ENCODE measurements at regions not wholly inside any gene's neighbourhood (a gene's known extent, or its start where the extent isn't known, plus 50 kb on each side); places are given as distances from the start of the nearest gene placed in this dataset.

DNA sequence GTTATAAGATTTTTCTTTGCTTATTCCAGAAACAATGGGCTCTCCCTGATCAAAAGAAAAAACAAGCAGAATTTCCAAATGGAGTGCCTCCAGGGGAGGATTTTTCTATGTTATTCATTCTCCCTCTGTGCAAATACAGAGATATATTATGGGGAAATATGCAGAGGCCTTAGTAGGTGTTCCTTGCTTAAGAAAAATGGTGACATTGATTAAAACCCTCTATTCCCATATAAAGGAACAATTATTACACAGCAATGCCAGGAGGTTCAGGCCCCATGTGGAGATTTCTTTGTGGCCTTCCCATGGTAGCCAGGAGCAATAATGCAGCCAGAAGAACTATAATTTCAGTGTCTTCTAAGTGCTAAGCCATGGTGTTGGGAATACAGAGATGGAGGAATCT is 255.9 kb upstream of the CXCR4 start:
- DNase-seq (ENCODE audit: low spot score) = no peak

DNA sequence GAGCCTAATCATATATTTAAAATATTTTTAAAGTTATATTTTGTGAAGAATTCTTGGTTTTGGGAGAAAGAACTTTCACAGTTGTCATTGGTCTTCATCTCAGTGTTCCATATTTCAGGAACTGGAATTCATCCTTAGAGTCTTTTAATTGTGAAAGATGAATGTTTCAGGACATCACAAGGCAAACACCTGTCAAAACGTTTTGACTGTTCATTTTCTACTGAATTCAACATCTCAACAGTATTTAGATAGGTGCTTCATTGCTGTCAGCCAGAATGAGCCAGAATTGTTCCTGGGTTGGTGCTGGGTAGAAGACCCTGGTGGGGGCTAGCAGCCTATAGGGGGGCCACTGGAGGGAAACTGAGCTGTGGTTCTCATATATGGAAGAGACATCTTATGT is 255.1 kb upstream of the CXCR4 start:
- no peak for DNase-seq (ENCODE audit: low spot score)

- peak; percentile 35 for DNase-seq (ENCODE audit: low spot score)
Measured at GRCh38 chr2:136363900-136364299, 246.0 kb upstream of the CXCR4 start.

DNA sequence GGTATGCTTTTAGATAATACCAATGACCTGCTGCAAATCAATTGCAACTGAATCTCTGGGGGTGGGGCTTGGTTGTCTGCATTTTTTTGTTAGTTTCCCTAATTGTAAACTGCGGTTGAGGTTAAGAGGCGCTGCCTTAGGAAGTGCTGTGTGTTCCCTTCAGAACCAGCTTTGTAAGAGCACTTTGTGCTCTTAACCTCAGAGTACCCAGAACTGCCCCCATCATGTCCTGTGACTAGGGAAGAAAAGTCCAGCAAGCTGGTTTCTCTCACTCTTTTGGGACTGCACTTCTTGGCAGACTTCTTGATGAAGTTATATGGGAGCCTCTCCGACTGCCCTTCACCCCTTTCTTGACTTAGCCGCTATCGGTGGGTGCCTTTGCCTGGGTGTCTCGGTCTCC is 245.5 kb upstream of the CXCR4 start:
- DNase-seq (ENCODE audit: low spot score) = no peak

DNA sequence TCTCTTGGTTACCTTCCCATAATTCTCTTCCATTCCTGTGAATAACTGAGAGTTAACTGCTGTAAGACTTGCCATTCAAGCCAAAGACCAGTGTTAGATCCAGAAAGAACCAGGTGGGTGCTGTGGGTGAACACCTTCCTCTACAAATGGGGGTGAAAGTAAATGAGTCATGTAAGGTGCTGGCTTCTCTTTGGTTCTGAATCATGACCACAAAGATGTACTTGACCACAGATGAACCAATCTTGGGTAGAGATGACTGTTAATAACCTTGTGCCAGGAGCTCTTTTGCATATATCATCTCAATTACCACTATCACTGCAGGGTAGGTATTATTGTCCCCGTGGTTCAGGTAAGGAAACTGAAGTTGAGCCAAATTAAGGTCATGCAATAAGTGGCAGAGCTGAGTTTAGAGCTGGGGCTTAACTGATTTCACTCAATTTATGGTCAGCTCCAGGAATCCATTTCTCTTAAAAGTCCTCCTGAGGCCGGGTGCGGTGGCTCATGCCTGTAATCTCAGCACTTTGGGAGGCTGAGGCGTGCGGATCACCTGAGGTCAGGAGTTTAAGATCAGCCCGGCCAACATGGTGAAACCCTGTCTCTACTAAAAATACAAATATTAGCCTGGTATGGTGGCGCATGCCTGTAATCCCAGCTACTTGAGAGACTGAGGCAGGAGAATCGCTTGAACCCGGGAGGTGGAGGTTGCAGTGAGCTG is 244.9 kb upstream of the CXCR4 start:
- DNase-seq (ENCODE audit: low spot score) = no peak

DNA sequence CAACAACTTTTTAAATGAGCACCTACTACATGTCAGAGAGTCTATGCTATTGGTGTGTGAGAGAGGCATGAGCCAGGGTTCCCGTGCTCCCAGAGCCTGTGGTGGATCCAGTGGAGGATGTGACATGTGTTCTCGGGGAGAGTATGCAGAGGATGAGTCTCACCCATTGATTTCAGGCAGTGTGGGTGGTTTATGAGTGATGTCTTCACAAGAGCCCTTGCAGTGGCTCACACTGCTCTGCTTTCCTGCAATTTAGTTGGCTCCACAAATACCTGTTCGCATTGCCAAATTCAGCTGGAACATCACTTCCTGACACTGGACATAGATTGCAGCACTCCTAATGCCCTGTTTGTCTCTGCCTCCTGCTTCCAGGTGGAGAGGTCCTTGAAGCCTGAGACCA is 243.6 kb upstream of the CXCR4 start:
- no peak for DNase-seq (ENCODE audit: low spot score)

- no peak for DNase-seq (ENCODE audit: low spot score)
Measured at GRCh38 chr2:136360790-136361189, 242.8 kb upstream of the CXCR4 start.

DNA sequence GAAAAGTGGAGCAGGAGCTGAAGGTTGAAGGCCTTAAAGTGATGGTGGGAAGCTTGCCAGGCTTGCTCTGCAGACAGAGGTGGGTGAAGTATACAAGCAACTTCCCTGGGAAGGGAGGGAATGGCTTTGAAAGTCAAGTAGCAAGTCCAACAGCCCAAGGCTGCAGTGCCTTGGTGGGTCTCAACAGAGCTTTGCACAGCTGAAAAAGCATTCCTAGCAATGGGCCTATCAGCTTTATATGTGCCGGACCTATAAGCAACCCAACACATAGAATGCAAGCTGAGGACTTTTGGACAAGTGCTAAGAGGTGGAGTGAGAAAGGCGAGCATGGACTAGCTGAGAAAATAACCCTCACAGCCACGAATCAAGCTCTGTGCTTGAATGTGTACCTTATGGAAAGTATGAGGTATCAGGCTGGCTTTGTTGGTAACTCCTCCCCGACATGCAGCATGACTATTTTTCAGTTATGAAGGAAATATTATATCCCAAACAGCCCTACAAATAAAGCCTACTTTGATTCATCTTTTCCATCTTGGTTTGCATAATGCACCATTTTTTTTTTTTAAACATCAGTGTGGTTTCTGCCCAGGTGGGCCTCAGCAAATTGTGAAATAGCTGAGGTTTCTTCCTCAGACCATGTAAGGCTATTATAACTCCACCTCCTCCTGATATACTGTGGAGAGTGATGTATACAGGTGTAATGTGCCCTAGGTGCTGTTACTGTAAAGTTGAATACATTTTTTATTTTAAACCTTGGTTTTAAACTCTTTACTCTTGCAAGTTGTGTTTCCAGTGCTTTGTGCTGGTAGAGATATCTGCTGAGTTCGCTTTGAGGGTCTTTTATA is 241.4 kb upstream of the CXCR4 start:
- no peak for DNase-seq (ENCODE audit: low spot score)

GRCh38 chr2:136358576-136358975 is 240.6 kb upstream of the CXCR4 start:
- DNase-seq (ENCODE audit: low spot score) = no peak

DNA sequence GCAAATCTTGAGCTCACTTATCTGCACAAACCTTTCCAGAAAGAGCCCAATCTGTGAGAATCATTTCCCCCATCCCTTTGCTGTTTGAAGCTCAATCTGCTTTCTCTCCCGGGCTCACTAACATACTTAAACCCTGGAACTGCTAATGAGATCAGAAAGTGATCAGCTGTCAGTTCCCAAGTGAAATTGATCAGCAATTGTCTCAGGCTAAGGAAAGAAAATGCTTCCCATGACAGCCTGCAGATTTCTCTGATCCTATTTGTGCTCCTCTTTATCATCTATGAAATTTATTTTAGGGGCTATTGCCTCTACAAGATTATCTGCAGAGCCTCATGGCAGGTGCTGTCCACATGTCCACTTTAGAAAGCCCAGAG is 239.0 kb upstream of the CXCR4 start:
- no peak for DNase-seq (ENCODE audit: low spot score)

- DNase-seq (ENCODE audit: low spot score) = no peak
Measured at GRCh38 chr2:136356125-136357006, 238.4 kb upstream of the CXCR4 start.

GRCh38 chr2:136351684-136352083 is 233.7 kb upstream of the CXCR4 start:
- no peak for DNase-seq (ENCODE audit: low spot score)

- no peak for DNase-seq (ENCODE audit: low spot score)
Measured at GRCh38 chr2:136347981-136348380, 230.0 kb upstream of the CXCR4 start.

DNA sequence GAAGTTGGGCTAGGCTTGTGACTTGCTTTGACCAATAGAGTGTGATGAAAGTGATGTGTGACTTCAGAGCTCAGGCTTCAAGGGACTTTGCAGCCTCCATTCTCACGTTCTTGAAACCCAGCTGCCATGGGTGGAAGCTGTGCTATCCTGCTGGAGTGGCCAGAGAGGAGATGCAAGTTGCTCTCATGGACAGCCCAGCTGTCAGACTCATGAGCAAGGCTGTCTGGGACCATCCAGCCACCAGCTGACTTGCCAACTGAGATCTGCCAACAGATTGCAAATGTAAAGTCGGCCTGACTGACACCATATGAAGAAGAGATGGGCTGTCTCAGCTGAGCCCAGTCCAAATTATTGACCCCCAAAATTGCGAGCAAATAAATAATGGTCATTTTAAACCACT is 226.4 kb upstream of the CXCR4 start:
- no peak for DNase-seq (ENCODE audit: low spot score)

DNA sequence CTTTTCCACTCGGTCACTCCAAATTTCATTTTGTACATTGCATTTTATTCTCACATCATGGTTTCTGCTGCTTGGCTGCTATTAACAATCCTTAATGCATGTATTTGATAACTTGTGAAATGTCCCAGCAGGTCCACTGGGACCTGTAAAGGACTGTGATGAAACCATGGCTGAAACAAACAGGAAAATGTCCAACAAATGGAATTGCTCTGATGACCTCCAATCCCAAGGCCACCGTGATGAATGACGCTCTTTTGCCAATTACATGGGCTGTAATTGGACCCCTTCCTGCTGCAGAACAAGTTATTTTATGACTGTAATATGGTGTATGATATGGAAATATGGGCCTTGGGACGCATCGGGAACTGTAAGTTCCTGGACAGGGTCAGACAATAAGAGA is 224.2 kb upstream of the CXCR4 start:
- DNase-seq (ENCODE audit: low spot score) = no peak

- DNase-seq (ENCODE audit: low spot score) = no peak
Measured at GRCh38 chr2:136334967-136335366, 217.0 kb upstream of the CXCR4 start.

DNA sequence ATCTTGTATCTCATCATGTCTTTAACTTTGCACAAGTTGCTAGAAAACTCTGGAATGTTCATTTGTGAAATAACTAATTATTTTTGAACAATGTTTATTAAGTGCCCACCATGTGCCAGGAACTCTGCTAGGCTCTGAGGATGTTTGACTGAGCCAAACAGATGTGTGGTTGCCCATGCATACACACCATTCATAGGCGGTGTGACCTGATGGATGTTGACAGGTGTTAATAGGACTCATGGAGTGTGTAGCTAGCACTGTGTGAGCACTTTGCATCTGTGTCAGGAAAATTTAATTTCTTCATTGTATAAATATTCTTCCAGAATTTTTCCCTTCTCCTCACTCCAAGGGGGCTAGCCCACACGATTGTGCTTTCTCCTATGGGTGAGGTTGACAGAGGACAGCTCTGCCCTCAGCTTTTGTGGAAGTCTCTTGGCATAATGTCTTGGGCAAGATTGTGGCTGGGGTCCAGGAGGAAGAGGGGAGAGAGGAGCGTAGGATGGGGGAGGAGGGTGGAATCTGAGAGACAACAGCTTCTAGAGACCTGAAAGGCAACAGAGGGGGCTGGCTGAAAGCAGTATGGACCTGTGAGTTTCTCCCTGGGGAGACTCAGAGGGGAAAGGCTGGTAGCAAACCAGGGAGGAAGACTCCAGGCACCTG is 214.6 kb upstream of the CXCR4 start:
- DNase-seq (ENCODE audit: low spot score) = no peak

- DNase-seq (ENCODE audit: low spot score) = no peak
Measured at GRCh38 chr2:136331226-136331625, 213.3 kb upstream of the CXCR4 start.

DNA sequence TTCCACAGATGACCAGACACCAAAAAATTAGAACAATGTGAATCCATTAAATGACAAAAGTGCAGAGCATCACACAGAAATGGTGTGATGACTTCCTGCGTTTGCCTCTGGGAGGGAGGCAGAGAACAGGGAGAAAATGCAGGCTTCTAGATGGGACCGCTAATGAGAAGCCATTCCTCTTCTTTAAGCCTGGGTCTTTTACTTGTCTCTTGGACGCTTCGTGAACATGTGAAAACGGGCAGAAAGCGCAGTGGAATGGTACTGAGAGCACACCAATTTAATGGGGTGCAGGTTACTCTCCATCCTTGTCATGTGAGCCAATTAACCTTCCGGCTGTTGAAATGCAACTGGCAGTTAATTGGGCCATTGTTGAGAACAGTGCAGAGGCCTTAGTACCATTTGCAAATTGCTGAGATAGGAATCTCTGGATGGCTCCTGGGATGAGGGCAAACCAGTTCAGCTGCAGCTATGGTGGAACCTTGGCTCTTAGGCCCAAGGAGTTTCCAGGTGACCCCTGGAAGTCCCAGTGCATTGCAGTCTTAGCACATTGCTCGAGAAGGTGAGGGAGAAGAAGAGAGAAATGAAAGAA is 210.4 kb upstream of the CXCR4 start:
- DNase-seq (ENCODE audit: low spot score) = no peak

- peak; percentile 14 for DNase-seq (ENCODE audit: low spot score)
Measured at GRCh38 chr2:136327162-136327852, 209.4 kb upstream of the CXCR4 start.

DNA sequence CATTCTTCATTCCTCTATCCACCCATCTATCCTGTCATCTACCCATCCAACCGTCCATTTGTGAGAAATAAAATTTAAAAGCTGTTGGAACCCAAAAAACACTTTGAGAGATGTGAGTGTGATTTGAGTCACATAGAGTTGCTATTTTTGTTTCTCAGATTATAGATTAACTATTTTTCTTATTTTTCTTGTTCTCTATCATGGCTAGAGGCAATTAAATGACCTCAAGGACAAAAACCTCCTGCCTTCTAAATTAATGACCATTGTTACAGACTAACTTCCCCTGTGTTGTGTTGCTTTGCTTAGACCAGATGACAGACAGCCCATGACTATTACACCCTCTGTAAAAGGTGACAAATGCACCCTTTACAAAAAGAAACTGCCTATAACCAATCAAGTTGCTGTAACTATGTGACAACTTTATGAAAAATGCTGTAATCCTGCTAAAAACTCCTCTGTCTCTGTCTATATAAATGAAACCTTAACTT is 207.9 kb upstream of the CXCR4 start:
- DNase-seq (ENCODE audit: low spot score) = no peak

Measured in Ammon's horn (tissue), 1 donor.